CD4-positive, alpha-beta T cell treated with Interleukin-12 subunit alpha and Interleukin-12 subunit beta, for 1 hour (primary cell): ENCODE measurements at regions not wholly inside any gene's neighbourhood (a gene's known extent, or its start where the extent isn't known, plus 50 kb on each side); places are given as distances from the start of the nearest gene placed in this dataset.
"Not testable (repeated sequence)": the region's sequence is repeated elsewhere in the genome, so short reads cannot be mapped to it uniquely, and the experiment has no call there.

ENCODE experiments used
- DNase-seq: peaks from one replicate; pipeline ENCODE4 v3.0.0-alpha.2; 2020

DNA sequence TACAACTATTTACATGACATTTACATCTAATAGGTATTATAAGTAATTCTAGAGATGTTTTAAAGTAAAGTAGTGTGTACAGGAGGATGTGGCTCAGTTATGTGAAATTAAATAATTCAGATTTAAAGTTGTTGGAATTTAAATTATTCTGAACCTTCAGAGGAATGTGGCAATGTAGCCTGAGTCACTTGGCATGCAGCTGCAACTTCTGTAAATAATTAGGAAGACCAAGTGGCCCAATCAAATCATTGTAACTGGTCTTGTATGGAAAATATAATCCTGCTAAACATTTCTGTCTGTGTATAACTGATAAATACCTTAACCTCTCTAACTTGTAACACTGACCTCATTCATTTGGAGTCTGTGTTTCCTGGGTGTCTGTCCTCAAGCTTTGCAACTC, 828.9 kb downstream of the GLUD2 start:
- DNase-seq: no peak

DNA sequence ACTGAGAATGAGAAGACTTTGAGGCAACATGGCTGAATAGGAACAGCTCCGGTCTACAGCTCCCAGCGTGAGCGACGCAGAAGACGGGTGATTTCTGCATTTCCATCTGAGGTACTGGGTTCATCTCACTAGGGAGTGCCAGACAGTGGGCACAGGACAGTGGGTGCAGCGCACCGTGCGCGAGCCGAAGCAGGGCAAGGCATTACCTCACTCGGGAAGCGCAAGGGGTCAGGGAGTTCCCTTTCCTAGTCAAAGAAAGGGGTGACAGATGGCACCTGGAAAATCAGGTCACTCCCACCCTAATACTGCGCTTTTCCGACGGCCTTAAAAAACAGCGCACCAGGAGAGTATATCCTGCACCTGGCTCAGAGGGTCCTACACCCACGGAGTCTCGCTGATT, 829.9 kb downstream of the GLUD2 start:
- DNase-seq: not testable (repeated sequence)

GRCh38 chrX:121886557-121886956, 839.1 kb downstream of the GLUD2 start:
- DNase-seq: no peak

- no peak for DNase-seq
Observed at GRCh38 chrX:121894756-121895155, 847.3 kb downstream of the GLUD2 start.

DNA sequence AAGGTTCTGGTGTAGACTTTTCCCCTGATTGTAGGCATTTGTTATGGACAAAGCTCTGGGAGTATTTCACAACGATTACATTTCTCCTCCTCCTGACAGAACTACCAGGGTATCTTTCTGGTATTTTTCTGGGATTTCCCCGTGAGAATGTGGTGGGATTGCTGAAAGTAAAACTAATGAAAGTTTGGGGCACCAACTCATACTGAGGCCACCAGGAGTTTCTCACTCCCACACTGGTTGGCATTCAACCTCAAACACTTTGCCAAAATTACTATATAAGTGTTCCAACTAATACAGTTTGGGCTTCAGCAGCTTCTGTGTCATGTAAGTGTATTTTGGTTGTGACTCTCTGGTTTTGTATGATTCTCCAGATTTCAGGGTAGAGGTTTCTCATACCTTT, 855.1 kb downstream of the GLUD2 start:
- DNase-seq: no peak

GRCh38 chrX:121903961-121904360, 856.6 kb downstream of the GLUD2 start:
- no peak for DNase-seq

DNA sequence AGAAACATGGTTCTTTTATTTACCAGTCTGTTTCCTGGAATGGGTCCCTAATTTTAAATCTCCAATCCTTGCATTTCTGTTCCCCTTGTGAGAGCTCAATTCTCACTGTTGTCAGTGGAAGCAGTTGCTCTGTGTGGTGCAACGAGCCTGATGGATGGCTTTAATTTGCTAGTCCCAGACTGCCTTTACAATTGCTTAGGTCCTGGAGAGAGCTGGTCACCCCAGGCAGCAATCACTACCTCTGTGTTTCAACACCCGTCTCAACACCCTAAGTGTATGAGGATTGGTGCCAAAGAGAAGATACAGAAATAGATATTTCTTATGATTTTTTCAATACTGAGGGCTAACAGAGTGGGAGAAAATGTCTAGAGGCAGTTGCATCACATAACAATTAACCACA, 873.8 kb downstream of the GLUD2 start:
- DNase-seq: no peak

DNA sequence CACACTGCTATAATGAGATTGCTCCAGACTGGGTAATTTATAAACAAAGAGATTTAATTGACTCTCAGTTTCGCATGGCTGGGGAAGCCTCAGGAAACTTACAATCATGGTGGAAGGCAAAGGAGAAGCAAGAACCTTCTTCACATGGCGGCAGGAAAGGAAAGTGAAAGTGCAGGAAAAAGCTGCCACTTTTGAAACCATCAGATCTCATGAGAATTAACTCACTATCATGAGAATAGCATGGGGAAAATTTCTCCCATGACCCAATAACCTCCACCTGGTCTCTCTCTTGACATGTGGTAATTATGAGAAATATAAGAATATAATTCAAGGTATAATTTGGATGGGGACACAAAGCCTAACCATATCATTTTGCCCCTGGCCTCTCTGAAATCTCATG, 884.2 kb downstream of the GLUD2 start:
- no peak for DNase-seq

DNA sequence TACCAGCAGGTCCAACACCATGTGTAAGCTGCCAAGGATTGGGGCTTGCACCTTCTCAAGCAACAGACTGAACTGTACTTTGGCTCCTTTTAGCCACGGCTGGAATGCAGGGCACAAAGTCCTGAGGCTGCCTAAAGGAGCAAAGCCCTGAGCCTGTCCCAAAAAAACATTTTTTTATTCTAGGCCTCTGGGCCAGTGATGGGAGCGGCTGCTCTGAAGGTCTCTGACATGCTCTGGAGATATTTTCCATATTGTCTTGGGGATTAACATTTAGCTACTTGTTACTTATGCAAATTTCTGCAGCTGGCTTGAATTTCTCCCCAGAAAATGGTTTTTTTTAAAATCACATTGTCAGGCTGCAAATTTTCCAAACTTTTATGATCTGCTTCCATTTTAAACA, 885.3 kb downstream of the GLUD2 start:
- DNase-seq: no peak

GRCh38 chrX:121949041-121949760, 901.8 kb downstream of the GLUD2 start:
- no peak for DNase-seq

DNA sequence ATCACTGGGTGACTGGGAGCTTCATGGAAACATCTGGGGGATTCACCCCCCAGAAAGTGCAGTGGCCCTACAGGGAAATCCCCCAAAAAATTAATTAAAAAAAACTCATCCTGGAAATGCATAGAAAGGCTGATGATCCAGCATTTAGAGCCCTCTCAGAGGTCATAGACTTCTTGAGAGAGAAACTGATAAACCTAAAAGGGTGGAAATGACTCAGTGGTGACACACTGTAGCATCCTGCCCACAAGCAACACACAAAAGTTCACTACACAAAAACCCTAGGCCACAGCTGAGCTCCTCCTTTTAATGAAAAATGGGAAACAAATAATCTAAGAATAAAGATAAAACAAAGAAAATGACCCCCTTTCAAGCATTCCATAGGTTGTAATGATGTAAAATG, 911.5 kb downstream of the GLUD2 start:
- DNase-seq: no peak

- no peak for DNase-seq
Observed at GRCh38 chrX:121975671-121976070, 928.3 kb downstream of the GLUD2 start.

DNA sequence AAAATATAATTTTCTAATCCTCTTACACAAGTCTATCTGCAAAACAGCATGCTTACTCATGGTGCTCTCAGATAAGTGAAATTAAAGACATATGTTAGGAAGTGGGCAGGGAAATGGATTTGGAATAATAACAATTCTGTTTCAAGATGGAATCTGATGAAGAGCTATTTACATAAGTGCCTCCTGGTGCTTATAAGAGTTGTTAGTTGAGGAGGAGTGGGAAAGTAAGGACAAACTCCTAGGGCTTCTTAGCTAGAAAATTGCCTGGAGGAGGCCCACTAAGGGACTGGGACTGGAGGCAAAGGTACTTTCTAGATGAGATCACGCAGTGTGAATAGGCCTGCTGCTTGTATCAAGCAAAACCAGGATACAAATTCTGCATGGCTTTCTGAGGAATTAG, 939.8 kb downstream of the GLUD2 start:
- no peak for DNase-seq

- DNase-seq: no peak
Observed at GRCh38 chrX:121987835-121988234, 940.4 kb downstream of the GLUD2 start.

DNA sequence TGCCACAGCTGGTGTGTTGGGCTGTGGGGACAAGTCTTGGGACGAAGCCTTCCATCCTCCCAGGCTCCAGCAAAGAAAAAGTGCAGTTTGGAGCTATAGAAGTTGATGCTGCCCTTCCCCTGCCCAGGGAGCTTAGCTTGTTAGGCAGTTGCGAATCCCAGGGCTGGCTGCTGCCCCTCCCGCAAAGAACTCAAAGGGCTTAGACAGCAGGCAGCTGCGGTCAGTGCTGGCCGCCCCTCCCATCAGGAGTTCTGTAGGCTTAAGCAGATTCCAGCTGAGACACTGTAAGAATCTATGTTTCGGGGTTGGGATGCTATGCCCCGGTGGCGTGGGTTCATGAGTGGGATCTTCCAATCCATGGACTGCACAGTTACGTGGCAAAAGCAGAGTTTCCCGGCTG, 956.7 kb downstream of the GLUD2 start:
- DNase-seq: no peak

DNA sequence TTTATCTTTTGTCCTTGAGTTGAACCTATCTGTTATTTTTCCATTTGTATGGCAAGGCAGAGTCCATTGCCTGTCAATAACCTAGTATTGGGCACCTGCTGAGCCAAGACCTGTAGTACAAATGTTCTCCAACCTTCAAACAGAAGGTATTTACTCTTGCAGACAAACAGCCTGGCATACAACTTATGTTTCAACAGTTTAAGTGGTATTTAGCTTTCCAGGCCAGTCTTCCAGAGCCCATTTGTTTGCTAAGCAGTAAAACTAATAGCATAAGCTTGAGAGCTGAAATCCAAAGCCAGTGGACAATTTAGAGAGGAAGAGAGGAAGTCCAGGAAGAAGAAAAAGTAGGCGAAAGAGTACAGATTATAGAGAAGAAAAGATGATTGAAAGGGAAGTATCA, 979.3 kb downstream of the GLUD2 start:
- no peak for DNase-seq

GRCh38 chrX:122046226-122046625, 998.8 kb downstream of the GLUD2 start:
- DNase-seq: no peak

GRCh38 chrX:122046815-122047214, 999.4 kb downstream of the GLUD2 start:
- no peak for DNase-seq

DNA sequence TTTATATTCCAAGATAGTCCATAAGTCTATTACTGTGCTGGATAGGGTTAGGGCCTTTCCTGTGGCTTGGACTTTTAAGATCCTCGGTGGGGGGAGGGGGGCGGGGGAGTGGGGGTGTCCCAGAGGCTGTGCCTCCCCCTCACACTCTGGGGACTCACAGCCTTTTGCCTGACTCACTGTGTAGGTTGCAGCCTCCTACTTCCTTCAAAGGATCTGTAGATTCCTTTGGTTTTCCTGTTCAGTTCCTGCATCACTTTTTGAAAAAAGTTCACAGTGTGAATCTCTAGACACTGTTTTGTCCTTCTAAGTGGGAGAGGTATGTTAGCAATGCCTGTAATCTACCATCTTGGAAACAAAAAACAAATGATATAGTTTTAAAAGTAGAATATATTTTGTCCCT, 999.9 kb downstream of the GLUD2 start:
- DNase-seq: no peak

DNA sequence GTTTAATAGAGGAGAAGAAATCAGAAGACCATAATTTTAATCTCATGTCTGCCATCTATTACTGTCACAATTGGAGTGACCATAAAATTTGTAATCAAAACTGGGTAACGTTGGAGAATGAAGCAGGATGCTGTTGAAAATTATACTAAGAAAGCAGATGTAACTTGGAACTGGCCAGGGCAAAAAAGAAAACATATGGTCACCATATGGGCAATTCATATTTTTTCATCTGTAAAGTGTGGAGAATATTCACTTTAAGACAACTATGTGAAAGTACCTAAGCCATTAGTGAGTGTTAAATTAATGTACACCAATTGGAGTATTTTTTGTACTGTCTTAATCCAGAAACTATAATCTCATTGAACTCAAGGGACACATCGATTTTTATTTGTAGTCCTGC, 1008.0 kb downstream of the GLUD2 start:
- no peak for DNase-seq

GRCh38 chrX:122055979-122056715, 1008.7 kb downstream of the GLUD2 start:
- no peak for DNase-seq

GRCh38 chrX:122076241-122076640, 1028.8 kb downstream of the GLUD2 start:
- no peak for DNase-seq

DNA sequence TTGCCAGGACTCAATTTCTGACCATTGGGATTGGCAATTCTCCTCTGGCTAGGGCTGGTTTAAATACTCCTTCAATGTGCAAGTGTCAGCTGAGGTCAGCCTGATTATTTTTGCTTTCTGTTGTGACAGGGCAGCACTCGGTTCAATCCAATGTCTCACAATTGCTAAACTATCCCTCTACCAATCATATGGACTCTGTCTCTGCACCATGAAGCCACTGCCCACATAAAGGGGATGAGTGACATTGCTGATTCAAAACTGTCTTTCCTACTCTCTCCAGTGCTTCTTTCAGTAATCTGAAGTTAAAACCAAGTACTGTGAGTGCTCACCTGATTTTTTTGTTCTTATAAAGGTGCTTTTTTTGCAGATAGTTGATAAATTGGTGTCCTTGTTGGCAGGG, 1030.7 kb downstream of the GLUD2 start:
- no peak for DNase-seq

DNA sequence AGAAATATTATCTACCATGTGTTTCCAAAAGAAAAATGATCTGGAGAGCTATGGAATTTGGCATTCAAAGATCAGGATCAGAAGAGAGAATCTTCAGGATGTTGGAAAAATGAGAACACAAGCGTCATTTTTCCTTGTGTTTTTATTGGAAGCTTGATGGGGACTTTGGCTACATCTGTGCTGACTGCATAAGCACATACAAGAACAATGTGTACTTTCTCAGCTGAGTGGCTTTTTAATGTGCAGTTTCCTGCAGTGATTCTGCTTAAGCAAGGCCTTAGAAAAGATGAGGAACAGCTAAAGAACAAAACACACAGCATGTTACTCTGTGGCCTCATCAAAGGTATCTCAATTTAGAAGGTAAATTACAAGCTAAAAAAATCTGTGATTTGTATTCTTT, 1039.9 kb downstream of the GLUD2 start:
- DNase-seq: no peak

DNA sequence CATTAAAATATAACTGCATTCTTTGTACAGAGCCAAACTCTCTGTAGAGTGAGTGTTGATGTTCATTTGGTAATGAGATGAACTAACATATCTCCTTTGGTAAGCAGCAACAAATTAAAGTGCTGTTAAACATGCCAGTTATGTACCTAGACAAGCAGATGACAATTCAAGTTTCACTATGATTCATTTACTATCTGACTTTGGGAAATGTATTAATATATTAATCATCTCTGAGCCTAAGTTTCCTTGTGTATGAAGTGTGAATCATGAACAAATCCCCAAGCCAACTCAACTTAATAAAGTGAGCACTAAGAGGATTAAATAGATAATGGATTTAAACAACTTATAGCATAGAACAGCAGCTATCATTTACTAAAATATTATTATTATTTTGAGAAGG, 1044.2 kb downstream of the GLUD2 start:
- DNase-seq: no peak
